ENCODE measurements at regions not wholly inside any gene's neighbourhood (a gene's known extent, or its start where the extent isn't known, plus 50 kb on each side); places are given as distances from the start of the nearest gene placed in this dataset.

GRCh38 chr11:121368364-121369240 is 76.0 kb downstream of the SC5D start:
- no peaks in the 10 kb centered on the region for H3K36me3 Mint-ChIP-seq
- ChIA-PET POLR2A (interaction anchor here (1.5 kb wide), 1 partner anchor 28 kb away, joined by 4 read pairs; no protein-coding TSS in a partner anchor), CTCF (interaction anchor here (4.2 kb wide), 1 partner anchor 11 kb away, joined by 20 read pairs; no protein-coding TSS in a partner anchor)

More at GRCh38 chr11:121368364-121369240, 76.0 kb downstream of the SC5D start:
- Mint-ChIP-seq H3K9me3 (peaks cover 14% of the 10 kb centered on the region; the same call in 1 of the 2 replicates), H3K4me1 (peaks cover 51% of the 10 kb centered on the region), H3K27ac (0 out of 2 replicates have a peak overlapping the region, but pooled peaks have one; percentile 12), H3K4me3 (no peak overlapping the region), H3K27me3 (ENCODE audit: low read depth) (peaks cover 3% of the 10 kb centered on the region)
- no peak for DNase-seq (ENCODE audit: low spot score)
- no peak for ATAC-seq
- no peak for TF ChIP-seq EMX1 (CRISPR knock-in tag; IDR thresholded peaks at IDR 0.05)
- TF ChIP-seq TP53 (CRISPR knock-in tag; IDR thresholded peaks at IDR 0.05), result no peak
- no peak for TF ChIP-seq GTF2I (CRISPR knock-in tag; conservative IDR thresholded peaks at IDR 0.05)
- TF ChIP-seq PREB (CRISPR knock-in tag; IDR thresholded peaks at IDR 0.05; ENCODE audit: borderline replicate concordance), result no peak
- TF ChIP-seq IRF1 (CRISPR knock-in tag; IDR thresholded peaks at IDR 0.05), result no peak
- TF ChIP-seq TEAD4 (CRISPR knock-in tag; IDR thresholded peaks at IDR 0.05), result no peak
- TF ChIP-seq MAX (CRISPR knock-in tag; IDR thresholded peaks at IDR 0.05), result no peak
- no peak for TF ChIP-seq USF1 (CRISPR knock-in tag; IDR thresholded peaks at IDR 0.05)
- no peak for TF ChIP-seq ZBTB21 (CRISPR knock-in tag; IDR thresholded peaks at IDR 0.05; ENCODE audit: borderline replicate concordance)
- TF ChIP-seq HMGA2 (CRISPR knock-in tag; IDR thresholded peaks at IDR 0.05), result no peak
- no peak for TF ChIP-seq ZNF219 (CRISPR knock-in tag; IDR thresholded peaks at IDR 0.05; ENCODE audit: borderline replicate concordance)
- no peak for TF ChIP-seq NR3C1 (CRISPR knock-in tag; conservative IDR thresholded peaks at IDR 0.05; ENCODE audit: low read depth)
- TF ChIP-seq JAZF1 (CRISPR knock-in tag; IDR thresholded peaks at IDR 0.05), result no peak
- no peak for TF ChIP-seq ZBTB43 (CRISPR knock-in tag; IDR thresholded peaks at IDR 0.05)
- no peak for TF ChIP-seq KAT7 (CRISPR knock-in tag; IDR thresholded peaks at IDR 0.05; ENCODE audit: borderline replicate concordance)
- no peak for TF ChIP-seq E2F5 (CRISPR knock-in tag; IDR thresholded peaks at IDR 0.05)
- TF ChIP-seq AFF4 (CRISPR knock-in tag; IDR thresholded peaks at IDR 0.05; ENCODE audit: borderline replicate concordance), result no peak
- TF ChIP-seq NR2C2 (CRISPR knock-in tag; IDR thresholded peaks at IDR 0.05), result no peak

All from WTC11 (cell line).